K562 (cell line): ENCODE measurements at regions not wholly inside any gene's neighbourhood (a gene's known extent, or its start where the extent isn't known, plus 50 kb on each side); places are given as distances from the start of the nearest gene placed in this dataset.

Experiments used
- CUX1 ChIP-seq: fragments of 200-800 bp; sonication (Bioruptor generic); IDR thresholded peaks from 2 replicates; pipeline ENCODE4 v1.6.1; 2016; ENCODE audit warnings: missing genetic modification characterization, missing compliant biosample characterization
- DEAF1 ChIP-seq: fragments of 450-650 bp; formaldehyde crosslinking; IDR thresholded peaks from 2 replicates; pipeline ENCODE4 v1.4.0; 2020; ENCODE audit warnings: mild to moderate bottlenecking, moderate library complexity
- ESRRA ChIP-seq: fragments of 450-650 bp; IDR thresholded peaks from 2 replicates; pipeline ENCODE4 v1.6.1; 2014; ENCODE audit warnings: low read depth, mild to moderate bottlenecking, moderate library complexity, borderline replicate concordance
- KLF1 ChIP-seq: fragments of 450-650 bp; IDR thresholded peaks from 2 replicates; pipeline ENCODE4 v1.6.1; 2016; ENCODE audit warnings: missing genetic modification characterization, missing compliant biosample characterization
- NRF1 ChIP-seq, 2 experiments: fragments of 450-650 bp; IDR thresholded peaks in 1 of 2; conservative IDR thresholded peaks in 1 of 2; 2 replicates each; pipeline ENCODE4 v1.6.1; 2014; ENCODE audit warnings: mild to moderate bottlenecking in 2 of 2
- SRSF9 ChIP-seq: fragments of 200-400 bp; formaldehyde crosslinking; IDR thresholded peaks from 2 replicates; pipeline ENCODE4 v1.6.1; 2017; ENCODE audit warnings: low read depth, low read length, borderline replicate concordance
- THRB ChIP-seq: fragments of 450-650 bp; formaldehyde crosslinking; conservative IDR thresholded peaks from 2 replicates; pipeline ENCODE4 v1.4.0; 2022; ENCODE audit warnings: mild to moderate bottlenecking, missing genetic modification characterization
- ZBTB26 ChIP-seq: fragments of 450-650 bp; formaldehyde crosslinking; IDR thresholded peaks from 2 replicates; pipeline ENCODE4 v1.4.0; 2022; ENCODE audit warnings: missing genetic modification characterization
- ZNF280B ChIP-seq: fragments of 250-450 bp; sonication (Bioruptor Pico); IDR thresholded peaks from 2 replicates; pipeline ENCODE4 v1.5.1; 2021; ENCODE audit warnings: mild to moderate bottlenecking

- no peak for TF ChIP-seq CUX1
- no peak for TF ChIP-seq DEAF1 (CRISPR knock-in tag)
- no peak for TF ChIP-seq SRSF9
- TF ChIP-seq ESRRA: no peak
- TF ChIP-seq THRB (CRISPR knock-in tag): no peak
- TF ChIP-seq KLF1 (tag): no peak
- TF ChIP-seq NRF1 (conservative IDR thresholded peaks at IDR 0.05 in 1 of 2, IDR thresholded peaks at IDR 0.05 in 1 of 2): no peak
- TF ChIP-seq ZBTB26 (CRISPR knock-in tag): no peak
- TF ChIP-seq ZNF280B: no peak
- TF ChIP-seq, all 486 proteins: peak for 0
Measured at GRCh38 chr18:78836838-78837237, 142.8 kb upstream of the SALL3 start (continued).
